Ectodermal cell (in vitro differentiated cells): ENCODE measurements at regions not wholly inside any gene's neighbourhood (a gene's known extent, or its start where the extent isn't known, plus 50 kb on each side); places are given as distances from the start of the nearest gene placed in this dataset.

Experiments used
- H3K27ac ChIP-seq: 2 replicates; pipeline ENCODE4 v1.7.0; 2013; ENCODE audit warnings: mild to moderate bottlenecking, low read depth, low read length; ENCODE audit not compliant: insufficient read depth, poor library complexity, severe bottlenecking
- H3K27me3 ChIP-seq: 2 replicates; pipeline ENCODE4 v1.7.0; 2013; ENCODE audit warnings: mild to moderate bottlenecking, low read length; ENCODE audit not compliant: insufficient read depth, control insufficient read depth, poor library complexity, severe bottlenecking
- H3K36me3 ChIP-seq: one replicate; pipeline ENCODE4 v1.7.0; 2013; ENCODE audit warnings: low read length; ENCODE audit not compliant: control insufficient read depth, insufficient read depth
- H3K4me1 ChIP-seq: one replicate; pipeline ENCODE4 v1.7.0; 2013; ENCODE audit warnings: low read length; ENCODE audit not compliant: control insufficient read depth, insufficient read depth
- H3K4me3 ChIP-seq: 2 replicates; pipeline ENCODE4 v1.7.0; 2013; ENCODE audit warnings: low read depth, low read length, control low read depth; ENCODE audit not compliant: insufficient read depth
- H3K9me3 ChIP-seq: 2 replicates; pipeline ENCODE4 v1.7.0; 2013; ENCODE audit warnings: mild to moderate bottlenecking, low read length, moderate library complexity; ENCODE audit not compliant: control insufficient read depth
- WGBS, 2 experiments: methylation state at CpG; one replicate each; pipeline ENCODE4 v1.1.7; 2013; ENCODE audit warnings: missing lambda C conversion rate in 2 of 2; 5-methylcytosine and 5-hydroxymethylcytosine counted together

GRCh38 chr4:179097741-179098140, 1655.5 kb upstream of the AGA start:
- no peaks in the 10 kb centered on the region for H3K4me1 ChIP-seq
- no peaks in the 10 kb centered on the region for H3K36me3 ChIP-seq
- no peaks in the 10 kb centered on the region for H3K9me3 ChIP-seq
- H3K4me3 ChIP-seq = no peak overlapping the region
- no peaks in the 10 kb centered on the region for H3K27me3 ChIP-seq
- H3K27ac ChIP-seq = no peak overlapping the region
- 7 to 40% methylated on average over 1 of the region's 1 CpG for WGBS, 2 experiments

- Histone ChIP-seq H3K36me3 (no peaks in the 10 kb centered on the region), H3K4me3 (no peak overlapping the region), H3K9me3 (no peaks in the 10 kb centered on the region), H3K27me3 (no peaks in the 10 kb centered on the region), H3K4me1 (no peaks in the 10 kb centered on the region), H3K27ac (no peak overlapping the region)
- 96 to 98% methylated on average over 2 of the region's 2 CpGs for WGBS, 2 experiments
These were observed 1668.1 kb upstream of the AGA start for GRCh38 chr4:179110356-179110755.

- WGBS, 2 experiments = 90 to 100% methylated on average over 1 to 2 of the region's 2 CpGs
- Histone ChIP-seq H3K27me3 (no peaks in the 10 kb centered on the region), H3K4me1 (no peaks in the 10 kb centered on the region), H3K36me3 (no peaks in the 10 kb centered on the region), H3K27ac (no peak overlapping the region), H3K9me3 (no peaks in the 10 kb centered on the region), H3K4me3 (no peak overlapping the region)
These were observed 1668.6 kb upstream of the AGA start for GRCh38 chr4:179110816-179111215.

GRCh38 chr4:179112441-179113170, 1670.4 kb upstream of the AGA start:
- no peak overlapping the region for H3K4me3 ChIP-seq
- H3K4me1 ChIP-seq = no peaks in the 10 kb centered on the region
- 92 to 95% methylated on average over 4 of the region's 5 CpGs for WGBS, 2 experiments
- no peaks in the 10 kb centered on the region for H3K9me3 ChIP-seq
- no peaks in the 10 kb centered on the region for H3K36me3 ChIP-seq
- H3K27me3 ChIP-seq = no peaks in the 10 kb centered on the region
- no peak overlapping the region for H3K27ac ChIP-seq

- H3K27ac ChIP-seq = no peak overlapping the region
- whole genome bisulfite sequencing, 2 experiments = no CpG with 5 or more reads among the region's 1 CpG
- H3K4me3 ChIP-seq = no peak overlapping the region
- no peaks in the 10 kb centered on the region for H3K36me3 ChIP-seq
- H3K4me1 ChIP-seq = no peaks in the 10 kb centered on the region
- H3K27me3 ChIP-seq = no peaks in the 10 kb centered on the region
- H3K9me3 ChIP-seq = no peaks in the 10 kb centered on the region
These were observed 1672.4 kb upstream of the AGA start for GRCh38 chr4:179114615-179115014.

- no peaks in the 10 kb centered on the region for H3K36me3 ChIP-seq
- 79 to 81% methylated on average over 2 of the region's 2 CpGs for WGBS, 2 experiments
- no peaks in the 10 kb centered on the region for H3K4me1 ChIP-seq
- no peak overlapping the region for H3K4me3 ChIP-seq
- no peaks in the 10 kb centered on the region for H3K9me3 ChIP-seq
- H3K27me3 ChIP-seq = no peaks in the 10 kb centered on the region
- no peak overlapping the region for H3K27ac ChIP-seq
These were observed 1673.8 kb upstream of the AGA start for GRCh38 chr4:179116011-179116410.

GRCh38 chr4:179116581-179116980, 1674.3 kb upstream of the AGA start:
- 92 to 96% methylated on average over 2 of the region's 2 CpGs for WGBS, 2 experiments
- H3K4me3 ChIP-seq = no peak overlapping the region
- H3K4me1 ChIP-seq = no peaks in the 10 kb centered on the region
- no peaks in the 10 kb centered on the region for H3K36me3 ChIP-seq
- H3K27me3 ChIP-seq = no peaks in the 10 kb centered on the region
- H3K9me3 ChIP-seq = no peaks in the 10 kb centered on the region
- H3K27ac ChIP-seq = no peak overlapping the region

GRCh38 chr4:179123084-179123483, 1680.8 kb upstream of the AGA start:
- no peaks in the 10 kb centered on the region for H3K36me3 ChIP-seq
- no peaks in the 10 kb centered on the region for H3K27me3 ChIP-seq
- 99 to 100% methylated on average over 2 of the region's 2 CpGs for WGBS, 2 experiments
- H3K4me3 ChIP-seq = no peak overlapping the region
- no peak overlapping the region for H3K27ac ChIP-seq
- no peaks in the 10 kb centered on the region for H3K9me3 ChIP-seq
- H3K4me1 ChIP-seq = no peaks in the 10 kb centered on the region

GRCh38 chr4:179124419-179124818, 1682.2 kb upstream of the AGA start:
- no peaks in the 10 kb centered on the region for H3K27me3 ChIP-seq

GRCh38 chr4:179124957-179125356, 1682.7 kb upstream of the AGA start:
- no peaks in the 10 kb centered on the region for H3K27me3 ChIP-seq
- H3K9me3 ChIP-seq = no peaks in the 10 kb centered on the region
- H3K36me3 ChIP-seq = no peaks in the 10 kb centered on the region
- no peaks in the 10 kb centered on the region for H3K4me1 ChIP-seq
- 56 to 70% methylated on average over 1 of the region's 1 CpG for WGBS, 2 experiments
- no peak overlapping the region for H3K27ac ChIP-seq
- no peak overlapping the region for H3K4me3 ChIP-seq

More at GRCh38 chr4:179124419-179124818, 1682.2 kb upstream of the AGA start:
- H3K27ac ChIP-seq = no peak overlapping the region
- H3K4me1 ChIP-seq = no peaks in the 10 kb centered on the region
- no peaks in the 10 kb centered on the region for H3K36me3 ChIP-seq
- WGBS, 2 experiments = 93 to 95% methylated on average over 4 of the region's 4 CpGs
- H3K4me3 ChIP-seq = no peak overlapping the region
- no peaks in the 10 kb centered on the region for H3K9me3 ChIP-seq
